ENCODE measurements at regions not wholly inside any gene's neighbourhood (a gene's known extent, or its start where the extent isn't known, plus 50 kb on each side); places are given as distances from the start of the nearest gene placed in this dataset.

GRCh38 chr4:24065974-24066373 lies 176.1 kb upstream of the PPARGC1A start:
- Histone ChIP-seq H4K20me1 (ENCODE audit: insufficient read depth, low read length, poor library complexity, severe bottlenecking) (no peaks in the 10 kb centered on the region), H3K4me1 (ENCODE audit: insufficient read depth, low read length, poor library complexity, severe bottlenecking) (no peaks in the 10 kb centered on the region), H3K9ac (ENCODE audit: low read depth, low read length, poor library complexity, severe bottlenecking) (no peak overlapping the region), H3K79me2 (ENCODE audit: insufficient read depth, low read length) (no peaks in the 10 kb centered on the region), H3F3A (ENCODE audit: low read depth) (no peaks in the 10 kb centered on the region), H3K9me2 (replicated peaks; ENCODE audit: low read depth, low read length) (no peaks in the 10 kb centered on the region), H3K36me3 (ENCODE audit: insufficient read depth, low read length) (no peaks in the 10 kb centered on the region), H3K4me3 (ENCODE audit: low read length, poor library complexity, severe bottlenecking) (no peak overlapping the region), H3K9me3 (ENCODE audit: insufficient read depth, low read depth, low read length) (no peaks in the 10 kb centered on the region), H3K4me2 (ENCODE audit: low read depth, low read length, poor library complexity, severe bottlenecking) (no peak overlapping the region), H2AFZ (ENCODE audit: low read length) (no peak overlapping the region), H3K27me3 (ENCODE audit: insufficient read depth, low read length, poor library complexity, severe bottlenecking) (no peaks in the 10 kb centered on the region)
- no peak for TF ChIP-seq CTCF (conservative IDR thresholded peaks at IDR 0.05; ENCODE audit: low read length)
- no peak for TF ChIP-seq EZH2phosphoT487 (IDR thresholded peaks at IDR 0.05; ENCODE audit: borderline replicate concordance)

DNA sequence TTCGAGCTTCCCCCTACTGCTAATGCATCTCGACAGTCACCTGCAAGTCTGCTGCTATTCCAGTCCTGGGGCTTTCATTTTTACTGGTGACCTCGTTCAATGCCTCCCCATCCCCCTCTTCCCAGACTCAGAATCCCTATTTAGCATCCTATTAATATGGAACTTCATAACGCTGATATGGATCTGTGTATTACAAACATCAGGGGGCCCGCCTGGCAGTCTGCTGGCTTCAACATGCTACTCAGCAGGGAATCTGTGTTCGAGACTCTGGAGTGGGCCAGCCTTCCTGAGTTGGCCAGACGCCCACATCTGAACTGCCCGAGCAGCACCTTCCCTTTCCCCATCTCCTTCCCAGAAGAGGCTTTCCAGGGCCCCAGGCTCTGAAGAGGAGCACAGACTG lies 173.9 kb upstream of the PPARGC1A start:
- H3K36me3 ChIP-seq (ENCODE audit: insufficient read depth, low read length), result no peaks in the 10 kb centered on the region
- TF ChIP-seq EZH2phosphoT487 (IDR thresholded peaks at IDR 0.05; ENCODE audit: borderline replicate concordance) (no peak), CTCF (conservative IDR thresholded peaks at IDR 0.05; ENCODE audit: low read length) (no peak)
- H4K20me1 ChIP-seq (ENCODE audit: insufficient read depth, low read length, poor library complexity, severe bottlenecking), result no peaks in the 10 kb centered on the region
- H3K4me2 ChIP-seq (ENCODE audit: low read depth, low read length, poor library complexity, severe bottlenecking), result no peak overlapping the region
- no peaks in the 10 kb centered on the region for H3F3A ChIP-seq (ENCODE audit: low read depth)
- H3K4me3 ChIP-seq (ENCODE audit: low read length, poor library complexity, severe bottlenecking), result no peak overlapping the region
- no peaks in the 10 kb centered on the region for H3K9me2 ChIP-seq (replicated peaks; ENCODE audit: low read depth, low read length)
- no peak overlapping the region for H2AFZ ChIP-seq (ENCODE audit: low read length)
- H3K27me3 ChIP-seq (ENCODE audit: insufficient read depth, low read length, poor library complexity, severe bottlenecking), result no peaks in the 10 kb centered on the region
- no peaks in the 10 kb centered on the region for H3K4me1 ChIP-seq (ENCODE audit: insufficient read depth, low read length, poor library complexity, severe bottlenecking)
- H3K9ac ChIP-seq (ENCODE audit: low read depth, low read length, poor library complexity, severe bottlenecking), result no peak overlapping the region
- H3K79me2 ChIP-seq (ENCODE audit: insufficient read depth, low read length), result no peaks in the 10 kb centered on the region
- H3K9me3 ChIP-seq (ENCODE audit: insufficient read depth, low read depth, low read length), result no peaks in the 10 kb centered on the region

- TF ChIP-seq EZH2phosphoT487 (IDR thresholded peaks at IDR 0.05; ENCODE audit: borderline replicate concordance) (no peak), CTCF (conservative IDR thresholded peaks at IDR 0.05; ENCODE audit: low read length) (no peak)
- Histone ChIP-seq H3K4me3 (ENCODE audit: low read length, poor library complexity, severe bottlenecking) (no peak overlapping the region), H2AFZ (ENCODE audit: low read length) (no peak overlapping the region), H3K4me1 (ENCODE audit: insufficient read depth, low read length, poor library complexity, severe bottlenecking) (no peaks in the 10 kb centered on the region), H3K4me2 (ENCODE audit: low read depth, low read length, poor library complexity, severe bottlenecking) (no peak overlapping the region), H3K9me2 (replicated peaks; ENCODE audit: low read depth, low read length) (no peaks in the 10 kb centered on the region), H3K9ac (ENCODE audit: low read depth, low read length, poor library complexity, severe bottlenecking) (no peak overlapping the region), H3F3A (ENCODE audit: low read depth) (no peaks in the 10 kb centered on the region), H3K36me3 (ENCODE audit: insufficient read depth, low read length) (no peaks in the 10 kb centered on the region), H4K20me1 (ENCODE audit: insufficient read depth, low read length, poor library complexity, severe bottlenecking) (no peaks in the 10 kb centered on the region), H3K27me3 (ENCODE audit: insufficient read depth, low read length, poor library complexity, severe bottlenecking) (no peaks in the 10 kb centered on the region), H3K9me3 (ENCODE audit: insufficient read depth, low read depth, low read length) (0 out of 2 replicates have a peak, but pooled peaks cover 3% of the 10 kb centered on the region), H3K79me2 (ENCODE audit: insufficient read depth, low read length) (no peaks in the 10 kb centered on the region)
Observed at GRCh38 chr4:24060932-24061331, 171.1 kb upstream of the PPARGC1A start.
